Spinal cord (tissue), 9 donors: ENCODE measurements at regions not wholly inside any gene's neighbourhood (a gene's known extent, or its start where the extent isn't known, plus 50 kb on each side); places are given as distances from the start of the nearest gene placed in this dataset.

Source experiments
- DNase-seq, 6 donors: peaks; one replicate each; pipeline versions ENCODE4 v3.0.0 to v3.0.0-alpha.2; 2013 to 2015; ENCODE audit warnings: low spot score in 6 of 6, low read depth in 4 of 6
- H3K27ac ChIP-seq: one replicate; pipeline ENCODE4 v1.5.1; 2013; ENCODE audit warnings: low read depth, low read length, control low read depth
- H3K27me3 ChIP-seq: one replicate; pipeline ENCODE4 v1.6.1; 2013; ENCODE audit warnings: low read length; ENCODE audit not compliant: control insufficient read depth, insufficient read depth
- H3K36me3 ChIP-seq: one replicate; pipeline ENCODE4 v1.6.1; 2013; ENCODE audit warnings: low read length; ENCODE audit not compliant: control insufficient read depth, insufficient read depth
- H3K4me1 ChIP-seq: one replicate; pipeline ENCODE4 v1.6.1; 2013; ENCODE audit warnings: low read length; ENCODE audit not compliant: control insufficient read depth, insufficient read depth
- H3K4me3 ChIP-seq: one replicate; pipeline ENCODE4 v1.5.1; 2013; ENCODE audit warnings: low read depth, low read length, control low read depth
- H3K9me3 ChIP-seq: one replicate; pipeline ENCODE4 v1.6.1; 2013; ENCODE audit warnings: low read length; ENCODE audit not compliant: control insufficient read depth, insufficient read depth
- WGBS: methylation state at CpG from one replicate; pipeline ENCODE4 v1.1.5; 2013; ENCODE audit warnings: missing lambda C conversion rate; ENCODE audit not compliant: insufficient coverage; 5-methylcytosine and 5-hydroxymethylcytosine counted together
- donor health status: healthy.

DNA sequence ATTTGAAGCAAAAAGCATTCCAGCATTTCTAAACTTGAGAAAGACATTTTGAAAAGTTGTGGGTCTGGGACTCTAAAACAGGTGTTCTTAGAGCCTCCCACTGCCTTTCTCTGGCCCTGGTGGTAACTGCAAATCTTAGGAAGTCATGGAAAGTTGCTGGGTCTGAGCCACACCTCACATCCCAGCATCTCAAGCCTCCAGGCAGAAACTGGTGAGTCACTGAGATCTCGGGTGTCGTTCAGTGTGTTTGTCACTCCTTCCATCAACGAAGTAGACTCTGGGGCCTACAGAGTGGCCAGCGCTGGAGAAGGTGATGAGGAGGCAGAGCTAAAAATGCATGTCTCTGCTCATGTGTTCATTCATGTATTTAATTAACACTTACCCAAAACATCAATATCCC lies 59.6 kb upstream of the C5orf58 start:
- no peak overlapping the region for H3K27ac ChIP-seq
- no peaks in the 10 kb centered on the region for H3K4me1 ChIP-seq
- no peak overlapping the region for H3K4me3 ChIP-seq
- H3K36me3 ChIP-seq: no peaks in the 10 kb centered on the region
- no peaks in the 10 kb centered on the region for H3K27me3 ChIP-seq
- WGBS: no CpG with 5 or more reads among the region's 4 CpGs
- DNase-seq: no peak
- H3K9me3 ChIP-seq: no peaks in the 10 kb centered on the region

GRCh38 chr5:170173647-170174046 lies 59.1 kb upstream of the C5orf58 start:
- Histone ChIP-seq H3K27me3 (no peaks in the 10 kb centered on the region), H3K36me3 (no peaks in the 10 kb centered on the region)
- WGBS: 79% methylated on average over 5 of the region's 5 CpGs

GRCh38 chr5:170176916-170177315 lies 55.9 kb upstream of the C5orf58 start:
- DNase-seq: no peak
- Histone ChIP-seq H3K9me3 (no peaks in the 10 kb centered on the region), H3K4me1 (no peaks in the 10 kb centered on the region), H3K36me3 (no peaks in the 10 kb centered on the region), H3K27me3 (no peaks in the 10 kb centered on the region), H3K27ac (no peak overlapping the region), H3K4me3 (no peak overlapping the region)
- WGBS: 77% methylated on average over 6 of the region's 7 CpGs

More at GRCh38 chr5:170173647-170174046, 59.1 kb upstream of the C5orf58 start:
- no peaks in the 10 kb centered on the region for H3K9me3 ChIP-seq
- H3K4me1 ChIP-seq: no peaks in the 10 kb centered on the region
- DNase-seq: no peak
- no peak overlapping the region for H3K4me3 ChIP-seq
- H3K27ac ChIP-seq: no peak overlapping the region

DNA sequence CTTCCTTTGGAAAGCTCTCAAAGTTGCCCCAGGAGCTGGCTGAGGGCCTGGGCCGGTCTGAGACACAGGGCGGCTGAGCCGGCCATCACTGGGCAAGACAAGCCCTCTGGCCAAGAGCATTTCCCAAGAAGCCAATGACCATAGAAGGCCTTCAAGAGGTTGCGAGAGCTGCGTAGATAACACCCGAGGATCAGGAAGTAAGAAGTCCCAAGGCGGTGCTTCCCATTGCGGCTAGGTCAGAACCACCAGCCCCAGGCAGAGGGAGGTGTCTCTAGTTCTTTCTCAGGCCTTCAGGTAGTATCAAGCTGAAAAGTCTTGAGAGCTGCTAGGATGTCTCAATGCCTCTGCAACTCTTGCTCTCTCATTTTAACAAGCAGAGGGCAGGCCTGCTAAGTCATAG lies 54.0 kb upstream of the C5orf58 start:
- Histone ChIP-seq H3K36me3 (no peaks in the 10 kb centered on the region), H3K4me3 (no peak overlapping the region), H3K27ac (no peak overlapping the region), H3K27me3 (no peaks in the 10 kb centered on the region), H3K9me3 (no peaks in the 10 kb centered on the region), H3K4me1 (peaks cover 4% of the 10 kb centered on the region)
- DNase-seq: no peak
- WGBS: 95% methylated on average over 7 of the region's 8 CpGs

DNA sequence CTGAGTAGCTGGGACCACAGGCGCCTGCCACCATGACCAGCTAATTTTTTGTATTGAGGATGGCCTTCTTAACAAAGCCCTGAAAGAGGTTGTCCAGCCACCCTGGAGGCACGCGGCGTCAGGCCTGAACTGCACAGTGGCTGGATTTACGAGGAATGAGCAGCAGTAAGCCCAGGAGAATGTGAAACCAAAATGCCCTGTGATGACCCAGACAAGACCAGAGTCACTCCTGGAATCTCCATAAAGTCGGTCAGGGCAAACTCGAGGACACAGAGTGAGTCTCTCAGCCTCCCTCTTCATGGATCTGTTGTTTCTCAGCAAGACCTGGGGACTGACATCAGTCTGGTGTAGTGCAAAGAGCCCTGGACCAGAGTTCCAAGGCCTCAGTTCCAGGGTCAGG lies 53.2 kb upstream of the C5orf58 start:
- Histone ChIP-seq H3K4me3 (no peak overlapping the region), H3K27me3 (no peaks in the 10 kb centered on the region), H3K4me1 (peaks cover 9% of the 10 kb centered on the region), H3K36me3 (no peaks in the 10 kb centered on the region), H3K9me3 (no peaks in the 10 kb centered on the region), H3K27ac (no peak overlapping the region)
- no peak for DNase-seq
- WGBS: 82% methylated on average over 7 of the region's 7 CpGs

GRCh38 chr5:170181902-170182301 lies 50.9 kb upstream of the C5orf58 start:
- no peak for DNase-seq
- H3K9me3 ChIP-seq: no peaks in the 10 kb centered on the region
- no peak overlapping the region for H3K27ac ChIP-seq
- no peaks in the 10 kb centered on the region for H3K27me3 ChIP-seq
- H3K36me3 ChIP-seq: no peaks in the 10 kb centered on the region
- H3K4me3 ChIP-seq: no peak overlapping the region
- 95% methylated on average over 2 of the region's 2 CpGs for WGBS
- peaks cover 9% of the 10 kb centered on the region for H3K4me1 ChIP-seq

- H3K4me1 ChIP-seq: peaks cover 9% of the 10 kb centered on the region
- no peaks in the 10 kb centered on the region for H3K36me3 ChIP-seq
- WGBS: 43% methylated on average over 7 of the region's 7 CpGs
- no peak overlapping the region for H3K27ac ChIP-seq
- no peak overlapping the region for H3K4me3 ChIP-seq
- no peaks in the 10 kb centered on the region for H3K27me3 ChIP-seq
- H3K9me3 ChIP-seq: no peaks in the 10 kb centered on the region
- DNase-seq: peak in 2 of 6 donors; percentile 15 to 84
Observed at GRCh38 chr5:170182491-170182890, 50.3 kb upstream of the C5orf58 start.
